IMR-90 (cell line): ENCODE measurements at regions not wholly inside any gene's neighbourhood (a gene's known extent, or its start where the extent isn't known, plus 50 kb on each side); places are given as distances from the start of the nearest gene placed in this dataset.

Experiments
- ATAC-seq: fragments of 200-7000 bp; cut with Tn5 transposase; 2 replicates; pipeline ENCODE4 v1.9.1; 2020; ENCODE audit warnings: low read depth, mild to moderate bottlenecking, moderate library complexity
- BruUV-seq: library from RNA; stranded (reverse); fragments of 400-500 nt; replicated peaks from 2 replicates; lab custom pipeline; 2021; lab: Mats Ljungman, UMichigan
- CTCF ChIA-PET: fragments of 300-600 bp; formaldehyde crosslinking; extraction: SDS; loops from one replicate; lab custom pipeline; 2021; ENCODE audit warnings: antibody characterized with exemption; lab: Yijun Ruan, JAX
- POLR2A ChIA-PET: fragments of 300-600 bp; sonication (Branson Sonifier 250); formaldehyde crosslinking; loops from one replicate; lab custom pipeline; 2022; ENCODE audit warnings: antibody characterized with exemption; ENCODE audit not compliant: unreplicated experiment; lab: Charles Lee
- DNase-seq: peaks from one replicate; pipeline ENCODE4 v3.0.0; 2013
- H2AFZ ChIP-seq: replicated peaks from 2 replicates; pipeline ENCODE3; 2013; ENCODE audit warnings: low read length, mild to moderate bottlenecking; ENCODE audit not compliant: poor library complexity
- H2AK5ac ChIP-seq: 2 replicates; pipeline ENCODE4 v1.6.1; 2013; ENCODE audit warnings: low read depth, low read length, inconsistent platforms
- H2AK9ac ChIP-seq: replicated peaks from 2 replicates; pipeline ENCODE3; 2013; ENCODE audit warnings: mild to moderate bottlenecking, low read depth, low read length, moderate library complexity; ENCODE audit not compliant: poor library complexity
- H2BK120ac ChIP-seq: 2 replicates; pipeline ENCODE4 v1.6.1; 2013; ENCODE audit warnings: low read depth, low read length, inconsistent platforms
- H2BK15ac ChIP-seq: 3 replicates; pipeline ENCODE4 v1.6.1; 2013; ENCODE audit warnings: low read depth, low read length, inconsistent platforms
- H2BK20ac ChIP-seq: 2 replicates; pipeline ENCODE4 v1.6.1; 2013; ENCODE audit warnings: low read depth, mild to moderate bottlenecking, inconsistent platforms, low read length, moderate library complexity
- H2BK5ac ChIP-seq: 2 replicates; pipeline ENCODE4 v1.6.1; 2013; ENCODE audit warnings: mild to moderate bottlenecking, low read depth, low read length, inconsistent platforms; ENCODE audit not compliant: poor library complexity, severe bottlenecking
- H3K14ac ChIP-seq: replicated peaks from 2 replicates; pipeline ENCODE4 v1.6.1; 2013; ENCODE audit warnings: low read depth, low read length, inconsistent platforms
- H3K18ac ChIP-seq: 2 replicates; pipeline ENCODE4 v1.6.1; 2013; ENCODE audit warnings: low read depth, low read length, control low read depth
- H3K23ac ChIP-seq: 2 replicates; pipeline ENCODE4 v1.6.1; 2013; ENCODE audit warnings: low read depth, low read length, inconsistent platforms
- H3K27ac ChIP-seq: 2 replicates; pipeline ENCODE4 v1.5.1; 2013; ENCODE audit warnings: mild to moderate bottlenecking, control low read depth, low read length; ENCODE audit not compliant: insufficient read depth
- H3K27me3 ChIP-seq: 2 replicates; pipeline ENCODE4 v1.6.1; 2013; ENCODE audit warnings: low read length; ENCODE audit not compliant: control insufficient read depth, insufficient read depth
- H3K36me3 ChIP-seq: 2 replicates; pipeline ENCODE4 v1.6.1; 2013; ENCODE audit warnings: low read length, mixed read lengths; ENCODE audit not compliant: control insufficient read depth, insufficient read depth
- H3K4ac ChIP-seq: 2 replicates; pipeline ENCODE4 v1.6.1; 2013; ENCODE audit warnings: low read depth, low read length, inconsistent platforms
- H3K4me1 ChIP-seq: 2 replicates; pipeline ENCODE4 v1.6.1; 2013; ENCODE audit warnings: low read length, mixed read lengths; ENCODE audit not compliant: control insufficient read depth, insufficient read depth
- H3K4me2 ChIP-seq: 2 replicates; pipeline ENCODE4 v1.6.1; 2013; ENCODE audit warnings: low read depth, mild to moderate bottlenecking, control low read depth, low read length, moderate library complexity
- H3K4me3 ChIP-seq: 2 replicates; pipeline ENCODE4 v1.5.1; 2013; ENCODE audit warnings: low read depth, mild to moderate bottlenecking, control low read depth, low read length, moderate library complexity; ENCODE audit not compliant: insufficient read depth
- H3K56ac ChIP-seq: 2 replicates; pipeline ENCODE4 v1.6.1; 2013; ENCODE audit warnings: low read length, inconsistent platforms; ENCODE audit not compliant: insufficient read depth; ENCODE audit errors: extremely low read depth
- H3K79me1 ChIP-seq, 2 experiments: 2 replicates each; pipeline ENCODE4 v1.6.1; 2013; ENCODE audit warnings: low read length in 2 of 2, inconsistent platforms in 1 of 2, low read depth in 1 of 2
- H3K9ac ChIP-seq: 2 replicates; pipeline ENCODE4 v1.6.1; 2013; ENCODE audit warnings: low read depth, low read length, control low read depth
- H3K9me1 ChIP-seq: 2 replicates; pipeline ENCODE4 v1.6.1; 2013; ENCODE audit warnings: low read length, inconsistent platforms; ENCODE audit not compliant: insufficient read depth
- H3K9me3 ChIP-seq: 2 replicates; pipeline ENCODE4 v1.6.1; 2013; ENCODE audit warnings: low read length; ENCODE audit not compliant: control insufficient read depth, insufficient read depth
- H4K20me1 ChIP-seq: 2 replicates; pipeline ENCODE4 v1.6.1; 2013; ENCODE audit warnings: low read length, inconsistent platforms; ENCODE audit not compliant: insufficient read depth
- H4K5ac ChIP-seq: 2 replicates; pipeline ENCODE4 v1.6.1; 2013; ENCODE audit warnings: mild to moderate bottlenecking, low read depth, low read length, control low read depth
- H4K8ac ChIP-seq, 2 experiments: 2 replicates each; pipeline ENCODE4 v1.6.1; 2013; ENCODE audit warnings: low read depth in 2 of 2, low read length in 2 of 2, control low read depth in 1 of 2, inconsistent platforms in 1 of 2
- H4K91ac ChIP-seq: 2 replicates; pipeline ENCODE4 v1.6.1; 2013; ENCODE audit warnings: low read depth, low read length, inconsistent platforms; ENCODE audit not compliant: insufficient read depth
- BHLHE40 ChIP-seq: fragments of 150-350 bp; IDR thresholded peaks from 2 replicates; pipeline ENCODE4 v1.6.1; 2016; ENCODE audit warnings: mild to moderate bottlenecking, low read depth, low read length
- CEBPB ChIP-seq: IDR thresholded peaks from 2 replicates; pipeline ENCODE4 v1.6.1; 2012; ENCODE audit warnings: low read depth, low read length, improper control_type of control experiment
- CHD1 ChIP-seq: IDR thresholded peaks from 2 replicates; pipeline ENCODE4 v1.6.1; 2012; ENCODE audit warnings: low read depth, low read length, improper control_type of control experiment
- ELK1 ChIP-seq: fragments of 150-350 bp; IDR thresholded peaks from 2 replicates; pipeline ENCODE4 v1.6.1; 2016; ENCODE audit warnings: low read depth, mild to moderate bottlenecking, low read length, moderate library complexity, borderline replicate concordance
- FOS ChIP-seq: fragments of 150-350 bp; IDR thresholded peaks from 2 replicates; pipeline ENCODE4 v1.6.1; 2016; ENCODE audit warnings: low read depth, low read length
- MAFK ChIP-seq: IDR thresholded peaks from 2 replicates; pipeline ENCODE4 v1.6.1; 2012; ENCODE audit warnings: low read depth, low read length, improper control_type of control experiment
- MAZ ChIP-seq: IDR thresholded peaks from 2 replicates; pipeline ENCODE4 v1.6.1; 2012; ENCODE audit warnings: low read depth, mild to moderate bottlenecking, low read length, improper control_type of control experiment, moderate library complexity, borderline replicate concordance
- MXI1 ChIP-seq: IDR thresholded peaks from 2 replicates; pipeline ENCODE4 v1.6.1; 2012; ENCODE audit warnings: low read depth, mild to moderate bottlenecking, low read length, moderate library complexity, borderline replicate concordance
- NFE2L2 ChIP-seq: fragments of 150-350 bp; IDR thresholded peaks from 2 replicates; pipeline ENCODE4 v1.6.1; 2016; ENCODE audit warnings: low read depth, mild to moderate bottlenecking, low read length
- POLR2A ChIP-seq: IDR thresholded peaks from 2 replicates; pipeline ENCODE4 v1.6.1; 2012; ENCODE audit warnings: mild to moderate bottlenecking, low read depth, low read length
- RAD21 ChIP-seq: IDR thresholded peaks from 2 replicates; pipeline ENCODE4 v1.6.1; 2012; ENCODE audit warnings: low read length, improper control_type of control experiment
- RCOR1 ChIP-seq: IDR thresholded peaks from 2 replicates; pipeline ENCODE4 v1.6.1; 2012; ENCODE audit warnings: mild to moderate bottlenecking, low read length, improper control_type of control experiment; ENCODE audit not compliant: insufficient replicate concordance
- RFX5 ChIP-seq: IDR thresholded peaks from 2 replicates; pipeline ENCODE4 v1.8.0; 2012; ENCODE audit warnings: low read depth, mild to moderate bottlenecking, low read length, moderate library complexity
- SMC3 ChIP-seq: fragments of 150-350 bp; IDR thresholded peaks from 2 replicates; pipeline ENCODE4 v1.6.1; 2016; ENCODE audit warnings: low read depth, mild to moderate bottlenecking, antibody characterized with exemption, low read length, moderate library complexity
- WGBS, 2 experiments: methylation state at CpG; one replicate each; pipeline versions ENCODE4 v1.1.5 to v1.1.7; 2013; ENCODE audit warnings: missing lambda C conversion rate in 2 of 2; ENCODE audit not compliant: insufficient read length in 1 of 2; ENCODE audit errors: extremely low coverage in 2 of 2; 5-methylcytosine and 5-hydroxymethylcytosine counted together
- dilution Hi-C: fragments of 300-500 bp; cut with HindIII; formaldehyde crosslinking; loops from one replicate; pipeline ENCODE4 v1.14.3; 2018; ENCODE audit warnings: low sequenced_read_pairs; ENCODE audit not compliant: unreplicated experiment
- in situ Hi-C: fragments of 300-500 bp; cut with MboI; formaldehyde crosslinking; loops from 3 replicates; pipeline ENCODE4 v1.14.3; 2019; ENCODE audit warnings: low sequenced_read_pairs, inconsistent platforms, mixed read lengths
- intact Hi-C: fragments of 100-400 bp; cut with micrococcal nuclease; formaldehyde crosslinking; loops from 2 replicates; pipeline ENCODE4 v1.10.0; 2022
- TF ChIP-seq, protein P1 (sequence below): fragments of 150-350 bp; IDR thresholded peaks from 2 replicates; pipeline ENCODE4 v1.6.1; 2017; ENCODE audit warnings: mild to moderate bottlenecking, antibody characterized with exemption, low read length, low read depth
- TF ChIP-seq, protein P2 (sequence below): conservative IDR thresholded peaks from 2 replicates; pipeline ENCODE4 v1.5.1; 2012; ENCODE audit warnings: mild to moderate bottlenecking, low read depth, low read length, improper control_type of control experiment

- POLR2A ChIA-PET: no interaction called here
- CTCF ChIA-PET: no interaction called here
- H3K4me3 ChIP-seq: no peak overlapping the region
- no peak overlapping the region for H3K56ac ChIP-seq
- H3K4me2 ChIP-seq: no peak overlapping the region
- dilution Hi-C loops (no loop called here), intact Hi-C loops (no loop called here), in situ Hi-C loops (loop anchor here (25.0 kb wide), 1 partner anchor 798 kb away; no protein-coding TSS in a partner anchor)
- no peak overlapping the region for H2AFZ ChIP-seq
- H3K18ac ChIP-seq: no peak overlapping the region
- no peaks in the 10 kb centered on the region; the same call in 1 of the 2 replicates for H3K4me1 ChIP-seq
- H4K91ac ChIP-seq: no peak overlapping the region
- H3K9me1 ChIP-seq: no peaks in the 10 kb centered on the region
- no peak overlapping the region for H3K14ac ChIP-seq
- no peak overlapping the region for H2BK20ac ChIP-seq
- TF ChIP-seq, protein P1, sequence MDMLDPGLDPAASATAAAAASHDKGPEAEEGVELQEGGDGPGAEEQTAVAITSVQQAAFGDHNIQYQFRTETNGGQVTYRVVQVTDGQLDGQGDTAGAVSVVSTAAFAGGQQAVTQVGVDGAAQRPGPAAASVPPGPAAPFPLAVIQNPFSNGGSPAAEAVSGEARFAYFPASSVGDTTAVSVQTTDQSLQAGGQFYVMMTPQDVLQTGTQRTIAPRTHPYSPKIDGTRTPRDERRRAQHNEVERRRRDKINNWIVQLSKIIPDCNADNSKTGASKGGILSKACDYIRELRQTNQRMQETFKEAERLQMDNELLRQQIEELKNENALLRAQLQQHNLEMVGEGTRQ: no peak
- no peak for TF ChIP-seq MAZ
- no peak for TF ChIP-seq RFX5
- no peak for TF ChIP-seq POLR2A
- TF ChIP-seq CHD1: no peak
- TF ChIP-seq CEBPB: no peak
- TF ChIP-seq RAD21: no peak
- TF ChIP-seq BHLHE40: no peak
- TF ChIP-seq, protein P2, sequence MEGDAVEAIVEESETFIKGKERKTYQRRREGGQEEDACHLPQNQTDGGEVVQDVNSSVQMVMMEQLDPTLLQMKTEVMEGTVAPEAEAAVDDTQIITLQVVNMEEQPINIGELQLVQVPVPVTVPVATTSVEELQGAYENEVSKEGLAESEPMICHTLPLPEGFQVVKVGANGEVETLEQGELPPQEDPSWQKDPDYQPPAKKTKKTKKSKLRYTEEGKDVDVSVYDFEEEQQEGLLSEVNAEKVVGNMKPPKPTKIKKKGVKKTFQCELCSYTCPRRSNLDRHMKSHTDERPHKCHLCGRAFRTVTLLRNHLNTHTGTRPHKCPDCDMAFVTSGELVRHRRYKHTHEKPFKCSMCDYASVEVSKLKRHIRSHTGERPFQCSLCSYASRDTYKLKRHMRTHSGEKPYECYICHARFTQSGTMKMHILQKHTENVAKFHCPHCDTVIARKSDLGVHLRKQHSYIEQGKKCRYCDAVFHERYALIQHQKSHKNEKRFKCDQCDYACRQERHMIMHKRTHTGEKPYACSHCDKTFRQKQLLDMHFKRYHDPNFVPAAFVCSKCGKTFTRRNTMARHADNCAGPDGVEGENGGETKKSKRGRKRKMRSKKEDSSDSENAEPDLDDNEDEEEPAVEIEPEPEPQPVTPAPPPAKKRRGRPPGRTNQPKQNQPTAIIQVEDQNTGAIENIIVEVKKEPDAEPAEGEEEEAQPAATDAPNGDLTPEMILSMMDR: no peak
- TF ChIP-seq RCOR1: no peak
- TF ChIP-seq SMC3: no peak
- no peak for TF ChIP-seq MAFK
- no peak for TF ChIP-seq NFE2L2
- TF ChIP-seq MXI1: no peak
- no peak for TF ChIP-seq FOS
- no peak for TF ChIP-seq ELK1
- no peak overlapping the region for H2BK15ac ChIP-seq
- no peak overlapping the region for H2BK120ac ChIP-seq
- no peak for ATAC-seq
- WGBS, 2 experiments: 95% methylated on average over 3 of the region's 8 CpGs; no CpG with 5 or more reads in 1 of the 2 experiments
- no peak overlapping the region for H3K27ac ChIP-seq
- no peak overlapping the region for H2AK9ac ChIP-seq
- no TSS peak for BruUV-seq
- H3K79me1 ChIP-seq: no peaks in the 10 kb centered on the region
- H3K23ac ChIP-seq: no peak overlapping the region
- no peak overlapping the region for H3K4ac ChIP-seq
- no peak overlapping the region for H4K5ac ChIP-seq
- no peaks in the 10 kb centered on the region for H3K9me3 ChIP-seq
- no peaks in the 10 kb centered on the region for H3K36me3 ChIP-seq
- DNase-seq: no peak
- no peak overlapping the region for H4K8ac ChIP-seq
- H4K20me1 ChIP-seq: no peaks in the 10 kb centered on the region
- no peak overlapping the region for H2AK5ac ChIP-seq
- no peak overlapping the region for H3K9ac ChIP-seq
- peaks cover 21% of the 10 kb centered on the region for H3K27me3 ChIP-seq
- H2BK5ac ChIP-seq: no peak overlapping the region
These were observed 320.6 kb downstream of the CXCL12 start for GRCh38 chr10:44064317-44064716.
